GM12878 (cell line): ENCODE measurements at regions not wholly inside any gene's neighbourhood (a gene's known extent, or its start where the extent isn't known, plus 50 kb on each side); places are given as distances from the start of the nearest gene placed in this dataset.

Experiments used
- ATAC-seq: fragments of 200-7000 bp; cut with Tn5 transposase; 3 replicates; pipeline ENCODE4 v1.9.1; 2020; ENCODE audit warnings: mild to moderate bottlenecking, moderate library complexity
- BruUV-seq: library from RNA; stranded (reverse); fragments of 400-500 nt; replicated peaks from 2 replicates; lab custom pipeline; 2021; lab: Mats Ljungman, UMichigan
- CTCF ChIA-PET: fragments of 300-600 bp; sonication (Branson Sonifier 250); formaldehyde crosslinking; extraction: SDS; loops from one replicate; lab custom pipeline; 2021; ENCODE audit warnings: inconsistent platforms; lab: Yijun Ruan, JAX
- POLR2A ChIA-PET: fragments of 350-600 bp; formaldehyde crosslinking; extraction: SDS; loops from one replicate; lab custom pipeline; 2021; ENCODE audit warnings: inconsistent platforms; lab: Charles Lee
- RAD21 ChIA-PET: fragments of 300-600 bp; sonication (Branson Sonifier 250); formaldehyde crosslinking; loops from one replicate; lab custom pipeline; 2023; ENCODE audit warnings: antibody characterized with exemption; ENCODE audit not compliant: unreplicated experiment; lab: Charles Lee
- SMC1A ChIA-PET: fragments of 300-600 bp; sonication (Branson Sonifier 250); formaldehyde crosslinking; loops from one replicate; lab custom pipeline; 2023; ENCODE audit not compliant: unreplicated experiment, uncharacterized antibody; lab: Charles Lee
- DNase-seq: peaks from one replicate; pipeline ENCODE4 v3.0.0-alpha.2; 2011; ENCODE audit warnings: low read depth, low spot score
- FAIRE-seq: peaks from 3 replicates; lab custom pipeline; 2011; peaks lifted over from hg19 to GRCh38; lab: Jason Lieb, UNC
- H2AFZ ChIP-seq: 2 replicates; pipeline ENCODE4 v1.6.0; 2011; ENCODE audit warnings: low read depth, low read length, control low read depth; ENCODE audit not compliant: control insufficient read depth
- H3K27ac ChIP-seq: 2 replicates; pipeline ENCODE4 v1.5.1; 2011; ENCODE audit warnings: control low read depth; ENCODE audit not compliant: control insufficient read depth, insufficient read depth
- H3K27me3 ChIP-seq, 2 experiments: replicated peaks in 1 of 2; 2 replicates each; pipeline versions ENCODE4 v1.6.0 to v1.6.1; 2011; ENCODE audit warnings: low read length in 1 of 2; ENCODE audit not compliant: control insufficient read depth in 2 of 2, insufficient read depth in 2 of 2
- H3K36me3 ChIP-seq, 2 experiments: 2 replicates each; pipeline ENCODE4 v1.5.1; 2011; ENCODE audit warnings: low read length in 1 of 2; ENCODE audit not compliant: control insufficient read depth in 2 of 2, insufficient read depth in 2 of 2
- H3K4me1 ChIP-seq: 2 replicates; pipeline ENCODE4 v1.6.1; 2011; ENCODE audit warnings: mild to moderate bottlenecking, low read length, moderate library complexity, mixed read lengths; ENCODE audit not compliant: control insufficient read depth, insufficient read depth
- H3K4me2 ChIP-seq: 2 replicates; pipeline ENCODE4 v1.6.0; 2011; ENCODE audit warnings: control low read depth; ENCODE audit not compliant: control insufficient read depth, insufficient read depth
- H3K4me3 ChIP-seq: fragments of 200-600 bp; sonication (generic); 2 replicates; pipeline ENCODE4 v1.5.1; 2016
- H3K79me2 ChIP-seq: 2 replicates; pipeline ENCODE4 v1.6.0; 2011; ENCODE audit warnings: low read length; ENCODE audit not compliant: control insufficient read depth, insufficient read depth
- H3K9ac ChIP-seq: 2 replicates; pipeline ENCODE4 v1.8.0; 2011; ENCODE audit warnings: low read length, control low read depth, mixed read lengths; ENCODE audit not compliant: control insufficient read depth, insufficient read depth
- H3K9me3 ChIP-seq: replicated peaks from 3 replicates; pipeline ENCODE4 v1.5.1; 2011; ENCODE audit warnings: mild to moderate bottlenecking, low read length; ENCODE audit not compliant: control insufficient read depth, insufficient read depth
- H4K20me1 ChIP-seq: 2 replicates; pipeline ENCODE4 v1.6.0; 2011; ENCODE audit not compliant: control insufficient read depth, insufficient read depth
- BMI1 ChIP-seq: fragments of 450-650 bp; IDR thresholded peaks from 2 replicates; pipeline ENCODE4 v1.6.1; 2016; ENCODE audit warnings: mild to moderate bottlenecking, moderate library complexity, borderline replicate concordance
- GATAD2B ChIP-seq: fragments of 450-650 bp; conservative IDR thresholded peaks from 2 replicates; pipeline ENCODE4 v1.6.1; 2017; ENCODE audit warnings: low read depth, mild to moderate bottlenecking, moderate library complexity
- NFYA ChIP-seq: IDR thresholded peaks from 2 replicates; pipeline ENCODE4 v1.6.1; 2011; ENCODE audit warnings: low read depth, mild to moderate bottlenecking, low read length, improper control_type of control experiment, borderline replicate concordance
- NFYB ChIP-seq: IDR thresholded peaks from 2 replicates; pipeline ENCODE4 v1.6.1; 2011; ENCODE audit warnings: low read depth, mild to moderate bottlenecking, low read length, improper control_type of control experiment, moderate library complexity; ENCODE audit not compliant: insufficient read depth
- NR2C2 ChIP-seq: IDR thresholded peaks from 2 replicates; pipeline ENCODE4 v1.6.1; 2011; ENCODE audit warnings: borderline replicate concordance, low read depth; ENCODE audit not compliant: control insufficient read depth, insufficient read length
- NRF1 ChIP-seq: conservative IDR thresholded peaks from 2 replicates; pipeline ENCODE4 v1.6.1; 2011; ENCODE audit warnings: mild to moderate bottlenecking, low read depth, low read length, improper control_type of control experiment
- SMAD5 ChIP-seq: IDR thresholded peaks from 2 replicates; pipeline ENCODE4 v1.6.1; 2016; ENCODE audit warnings: antibody characterized with exemption, low read depth
- SPI1 ChIP-seq: IDR thresholded peaks from 2 replicates; pipeline ENCODE4 v1.6.1; 2011; ENCODE audit warnings: low read depth, mild to moderate bottlenecking, low read length, moderate library complexity, borderline replicate concordance; ENCODE audit not compliant: insufficient read depth
- SREBF2 ChIP-seq: IDR thresholded peaks from 2 replicates; pipeline ENCODE4 v1.6.1; 2012; ENCODE audit warnings: mild to moderate bottlenecking, low read length
- TCF3 ChIP-seq: IDR thresholded peaks from 2 replicates; pipeline ENCODE4 v1.6.1; 2012; ENCODE audit warnings: low read depth, mild to moderate bottlenecking, low read length, borderline replicate concordance; ENCODE audit not compliant: insufficient read depth
- YY1 ChIP-seq: IDR thresholded peaks from 2 replicates; pipeline ENCODE4 v1.6.1; 2011; ENCODE audit warnings: low read depth, mild to moderate bottlenecking, low read length
- ZNF622 ChIP-seq: fragments of 450-650 bp; IDR thresholded peaks from 2 replicates; pipeline ENCODE4 v1.6.1; 2017; ENCODE audit warnings: mild to moderate bottlenecking, inconsistent platforms
- WGBS: methylation state at CpG from one replicate; pipeline ENCODE4 v1.1.6; 2016; ENCODE audit warnings: low lambda C conversion rate; ENCODE audit not compliant: insufficient replicate concordance, insufficient coverage; ENCODE audit errors: missing lambda C conversion rate; 5-methylcytosine and 5-hydroxymethylcytosine counted together
- in situ Hi-C: fragments of 300-500 bp; cut with MboI; formaldehyde crosslinking; loops from 9 replicates; pipeline ENCODE4 v1.14.3; 2018; ENCODE audit warnings: mixed read lengths
- intact Hi-C: fragments of 100-400 bp; cut with micrococcal nuclease; formaldehyde crosslinking; loops from one replicate; pipeline ENCODE4 v1.14.2; 2022; ENCODE audit not compliant: unreplicated experiment

GRCh38 chr13:103726808-103727207 lies 660.6 kb upstream of the SLC10A2 start:
- no peak overlapping the region for H2AFZ ChIP-seq
- H3K4me1 ChIP-seq = no peaks in the 10 kb centered on the region
- H3K27ac ChIP-seq = no peak overlapping the region
- intact Hi-C loops = no loop called here
- no peak overlapping the region for H3K4me2 ChIP-seq
- H3K9me3 ChIP-seq = no peaks in the 10 kb centered on the region
- TF ChIP-seq ZNF622 = no peak
- no peak for TF ChIP-seq NRF1
- no peak for TF ChIP-seq SPI1
- TF ChIP-seq BMI1 = no peak
- no peak for TF ChIP-seq SMAD5
- no peak for TF ChIP-seq TCF3
- no peak for TF ChIP-seq NFYB
- no peak for TF ChIP-seq SREBF2
- TF ChIP-seq GATAD2B = no peak
- TF ChIP-seq NR2C2 = no peak
- TF ChIP-seq NFYA = no peak
- no peak for TF ChIP-seq YY1
- in situ Hi-C loops = no loop called here
- no peak overlapping the region for H3K4me3 ChIP-seq
- no TSS peak for BruUV-seq
- H3K27me3 ChIP-seq = no peaks in the 10 kb centered on the region
- no peak overlapping the region for H3K9ac ChIP-seq
- DNase-seq (no peak), ATAC-seq (no peak), FAIRE-seq (no peak)
- no peaks in the 10 kb centered on the region for H3K36me3 ChIP-seq
- SMC1A ChIA-PET = no interaction called here
- POLR2A ChIA-PET = no interaction called here
- CTCF ChIA-PET = no interaction called here
- H3K79me2 ChIP-seq = no peaks in the 10 kb centered on the region
- WGBS = 0% methylated on average over 1 of the region's 1 CpG
- no peaks in the 10 kb centered on the region for H4K20me1 ChIP-seq
- RAD21 ChIA-PET = no interaction called here
